ENCODE measurements at regions not wholly inside any gene's neighbourhood (a gene's known extent, or its start where the extent isn't known, plus 50 kb on each side); places are given as distances from the start of the nearest gene placed in this dataset.

GRCh38 chr11:21838427-21838826 is 354.5 kb upstream of the ANO5 start:
- ATAC-seq (ENCODE audit: poor library complexity) (no peak), DNase-seq (no peak)
- Mint-ChIP-seq H3K27ac (no peak overlapping the region), H3K4me1 (ENCODE audit: low read depth) (no peaks in the 10 kb centered on the region), H3K27me3 (no peaks in the 10 kb centered on the region), H3K9me3 (no peaks in the 10 kb centered on the region), H3K36me3 (ENCODE audit: low read depth) (no peaks in the 10 kb centered on the region), H3K4me3 (no peak overlapping the region)
- CTCF ChIA-PET, result no interaction called here
- H3K27ac ChIP-seq (ENCODE audit: low read depth in 1 of 2, low read length in 2 of 2), result no peak overlapping the region
- no peaks in the 10 kb centered on the region for H3K4me1 ChIP-seq (ENCODE audit: insufficient read depth, low read length)
- H3K36me3 ChIP-seq (ENCODE audit: insufficient read depth, low read length), result no peaks in the 10 kb centered on the region
- no peak for TF ChIP-seq CTCF (IDR thresholded peaks at IDR 0.05)
- POLR2A ChIA-PET, result no interaction called here
- no peak overlapping the region for H3K4me3 ChIP-seq (ENCODE audit: low read length)
- intact Hi-C loops (cut with DNase I, micrococcal nuclease), result no loop called here
- no peaks in the 10 kb centered on the region for H3K9me3 ChIP-seq (ENCODE audit: control insufficient read depth in 1 of 2, insufficient read depth in 1 of 2, low read length in 2 of 2)
- no peaks in the 10 kb centered on the region for H3K27me3 ChIP-seq (ENCODE audit: control insufficient read depth in 1 of 2, insufficient read depth in 2 of 2, low read length in 2 of 2)

GRCh38 chr11:21839796-21840195 is 353.1 kb upstream of the ANO5 start:
- no peaks in the 10 kb centered on the region for H3K27me3 Mint-ChIP-seq
- Histone ChIP-seq H3K27ac (ENCODE audit: low read depth in 1 of 2, low read length in 2 of 2) (no peak overlapping the region), H3K27me3 (ENCODE audit: control insufficient read depth in 1 of 2, insufficient read depth in 2 of 2, low read length in 2 of 2) (no peaks in the 10 kb centered on the region), H3K36me3 (ENCODE audit: insufficient read depth, low read length) (no peaks in the 10 kb centered on the region), H3K9me3 (ENCODE audit: control insufficient read depth in 1 of 2, insufficient read depth in 1 of 2, low read length in 2 of 2) (no peaks in the 10 kb centered on the region), H3K4me1 (ENCODE audit: insufficient read depth, low read length) (no peaks in the 10 kb centered on the region), H3K4me3 (ENCODE audit: low read length) (no peak overlapping the region)
- TF ChIP-seq CTCF (IDR thresholded peaks at IDR 0.05), result no peak
- ChIA-PET CTCF (no interaction called here), POLR2A (no interaction called here)
- intact Hi-C loops (cut with DNase I, micrococcal nuclease), result no loop called here
- no peak overlapping the region for H3K27ac Mint-ChIP-seq
- ATAC-seq (ENCODE audit: poor library complexity) (no peak), DNase-seq (no peak)
- H3K36me3 Mint-ChIP-seq (ENCODE audit: low read depth), result no peaks in the 10 kb centered on the region
- H3K9me3 Mint-ChIP-seq, result peaks cover under 1% of the 10 kb centered on the region
- no peaks in the 10 kb centered on the region for H3K4me1 Mint-ChIP-seq (ENCODE audit: low read depth)
- H3K4me3 Mint-ChIP-seq, result no peak overlapping the region

GRCh38 chr11:21861314-21861713 is 331.6 kb upstream of the ANO5 start:
- Mint-ChIP-seq H3K4me1 (ENCODE audit: low read depth) (no peaks in the 10 kb centered on the region), H3K4me3 (no peak overlapping the region), H3K9me3 (peaks cover 6% of the 10 kb centered on the region), H3K27ac (no peak overlapping the region), H3K36me3 (ENCODE audit: low read depth) (no peaks in the 10 kb centered on the region), H3K27me3 (no peaks in the 10 kb centered on the region)
- no peaks in the 10 kb centered on the region for H3K4me1 ChIP-seq (ENCODE audit: insufficient read depth, low read length)
- H3K27ac ChIP-seq (ENCODE audit: low read depth in 1 of 2, low read length in 2 of 2), result no peak overlapping the region
- no peak for TF ChIP-seq CTCF (IDR thresholded peaks at IDR 0.05)
- no peaks in the 10 kb centered on the region for H3K36me3 ChIP-seq (ENCODE audit: insufficient read depth, low read length)
- POLR2A ChIA-PET, result no interaction called here
- CTCF ChIA-PET, result no interaction called here
- ATAC-seq (ENCODE audit: poor library complexity), result no peak
- H3K4me3 ChIP-seq (ENCODE audit: low read length), result no peak overlapping the region
- no peaks in the 10 kb centered on the region for H3K27me3 ChIP-seq (ENCODE audit: control insufficient read depth in 1 of 2, insufficient read depth in 2 of 2, low read length in 2 of 2)
- H3K9me3 ChIP-seq (ENCODE audit: control insufficient read depth in 1 of 2, insufficient read depth in 1 of 2, low read length in 2 of 2), result no peaks in the 10 kb centered on the region
- DNase-seq, result no peak
- intact Hi-C loops (cut with DNase I, micrococcal nuclease), result no loop called here

Measured in CD4-positive, alpha-beta T cell (primary cell).